Spleen (tissue), 11 donors: ENCODE measurements at regions not wholly inside any gene's neighbourhood (a gene's known extent, or its start where the extent isn't known, plus 50 kb on each side); places are given as distances from the start of the nearest gene placed in this dataset.

Experiments used
- DNase-seq: peaks from one replicate; pipeline ENCODE4 v3.0.0-alpha.2; 2020
- H3K27ac ChIP-seq, 8 donors: fragments of 200-600 bp; sonication (generic) in 7 of 8; 1 replicate in 4 of 8; 2 replicates in 4 of 8; pipeline versions ENCODE4 v1.5.0 to v1.8.0; 2016 to 2021; ENCODE audit warnings: inconsistent platforms in 4 of 8, mild to moderate bottlenecking in 4 of 8, moderate library complexity in 1 of 8
- H3K27me3 ChIP-seq, 7 donors: fragments of 200-600 bp; sonication (generic) in 6 of 7; replicated peaks in 1 of 7; 1 replicate in 4 of 7; 2 replicates in 3 of 7; pipeline versions ENCODE4 v1.5.0 to v1.8.0; 2016 to 2021; ENCODE audit warnings: inconsistent platforms in 3 of 7, mild to moderate bottlenecking in 1 of 7
- H3K36me3 ChIP-seq, 6 donors: fragments of 200-600 bp; sonication (generic) in 5 of 6; 1 replicate in 4 of 6; 2 replicates in 2 of 6; pipeline versions ENCODE4 v1.5.0 to v1.8.0; 2016 to 2021; ENCODE audit warnings: inconsistent platforms in 2 of 6
- H3K4me1 ChIP-seq, 6 donors: fragments of 200-600 bp; sonication (generic) in 5 of 6; 1 replicate in 3 of 6; 2 replicates in 3 of 6; pipeline versions ENCODE4 v1.5.0 to v1.8.0; 2016 to 2021; ENCODE audit warnings: inconsistent platforms in 3 of 6
- H3K4me3 ChIP-seq, 8 donors: fragments of 200-600 bp; sonication (generic) in 7 of 8; 1 replicate in 4 of 8; 2 replicates in 4 of 8; pipeline versions ENCODE4 v1.5.0 to v1.8.0; 2016 to 2021; ENCODE audit warnings: inconsistent platforms in 4 of 8, mild to moderate bottlenecking in 4 of 8, moderate library complexity in 2 of 8
- H3K9me3 ChIP-seq, 8 donors: fragments of 200-600 bp; sonication (generic) in 7 of 8; 1 replicate in 4 of 8; 2 replicates in 4 of 8; pipeline versions ENCODE4 v1.5.0 to v1.8.0; 2016 to 2021; ENCODE audit warnings: inconsistent platforms in 4 of 8
- CTCF ChIP-seq, 11 experiments: fragments of 200-600 bp in 7 of 11; fragments of 450-650 bp in 4 of 11; sonication (generic) in 4 of 11; IDR thresholded peaks in 8 of 11; conservative IDR thresholded peaks in 3 of 11; 1 replicate in 7 of 11; 2 replicates in 4 of 11; pipeline versions ENCODE4 v1.4.0 to v1.8.0; 2016 to 2021; ENCODE audit warnings: antibody characterized with exemption in 11 of 11, inconsistent platforms in 4 of 11, mild to moderate bottlenecking in 1 of 11
- POLR2A ChIP-seq, 3 donors: fragments of 450-650 bp; IDR thresholded peaks; one replicate each; pipeline ENCODE4 v1.5.1; 2017; ENCODE audit warnings: antibody characterized with exemption in 3 of 3, mild to moderate bottlenecking in 1 of 3
- POLR2AphosphoS5 ChIP-seq, 3 donors: sonication (generic); formaldehyde crosslinking; IDR thresholded peaks; one replicate each; pipeline ENCODE4 v1.5.1; 2017; ENCODE audit warnings: antibody characterized with exemption in 3 of 3
- WGBS, 5 donors: extraction: QIAGEN DNeasy Blood & Tissue Kit in 3 of 5; methylation state at CpG; one replicate each; pipeline versions ENCODE4 v1.1.5 to v1.1.7; 2013 to 2018; 5-methylcytosine and 5-hydroxymethylcytosine counted together
- intact Hi-C: fragments of 100-400 bp; cut with DNase I; formaldehyde crosslinking; loops from one replicate; pipeline ENCODE4 v1.15.0; 2023; ENCODE audit warnings: low total_unique reads
- donor health status: healthy with polysubstance abuse.
- donor health status: DM: no; HTN: no; CAD: no; lungs with moderate emphysema.
- donor health status: DM: no; HTN: no; CAD: no.
- donor health status: Bipolar disorder and iron deficiency.
- donor health status: healthy.
- donor health status: DM: no; HTN: no; CAD: no.
- donor health status: DM: yes; HTN: yes; CAD: no.

DNA sequence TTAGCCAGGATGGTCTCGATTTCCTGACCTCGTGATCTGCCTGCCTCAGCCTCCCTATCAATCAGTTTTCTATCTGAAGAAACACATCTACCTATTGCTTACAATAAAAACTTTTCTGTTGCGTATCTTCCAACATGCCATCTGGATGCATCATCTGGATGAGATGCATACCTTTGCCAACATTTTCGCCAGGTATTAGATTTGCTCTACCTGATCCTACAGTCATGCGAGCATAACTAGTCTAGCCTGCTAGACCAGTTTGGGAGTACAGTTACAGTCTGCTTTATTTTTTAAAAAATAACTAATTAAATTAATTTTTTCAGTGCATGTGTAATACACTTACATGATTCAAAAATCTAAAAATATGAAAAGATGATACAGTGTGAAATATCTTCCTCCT is 334.0 kb upstream of the MEX3C start:
- Histone ChIP-seq H3K4me3 (no peak overlapping the region), H3K36me3 (no peaks in the 10 kb centered on the region), H3K4me1 (no peaks in the 10 kb centered on the region), H3K27me3 (no peaks in the 10 kb centered on the region), H3K9me3 (no peaks in the 10 kb centered on the region), H3K27ac (no peak overlapping the region)
- DNase-seq: no peak
- 90 to 95% (median 94%) methylated on average over 5 of the region's 5 CpGs for WGBS, 5 donors
- no peak for TF ChIP-seq POLR2AphosphoS5 (IDR thresholded peaks at IDR 0.05)
- TF ChIP-seq CTCF (IDR thresholded peaks at IDR 0.05 in 8 of 11, conservative IDR thresholded peaks at IDR 0.05 in 3 of 11): no peak
- TF ChIP-seq POLR2A (IDR thresholded peaks at IDR 0.05): no peak
- intact Hi-C loops: no loop called here

- no peaks in the 10 kb centered on the region for H3K27me3 ChIP-seq
- H3K9me3 ChIP-seq: no peaks in the 10 kb centered on the region
- no peak overlapping the region for H3K27ac ChIP-seq
- no peaks in the 10 kb centered on the region for H3K36me3 ChIP-seq
- 10 to 22% (median 15%) methylated on average over 6 of the region's 6 CpGs for WGBS, 5 donors
- DNase-seq: peak; percentile 74
- TF ChIP-seq POLR2AphosphoS5 (IDR thresholded peaks at IDR 0.05) (peak in 1 of 3 donors; percentile 39), CTCF (IDR thresholded peaks at IDR 0.05 in 8 of 11, conservative IDR thresholded peaks at IDR 0.05 in 3 of 11) (peak in 2 of 11 experiments; percentile 13 to 23), POLR2A (IDR thresholded peaks at IDR 0.05) (no peak)
- H3K4me3 ChIP-seq: no peak overlapping the region
- peaks cover 0 to 8% (median 2%) of the 10 kb centered on the region in 6 donors for H3K4me1 ChIP-seq
- intact Hi-C loops: no loop called here
Observed at GRCh38 chr18:51537487-51537886, 340.0 kb upstream of the MEX3C start.

GRCh38 chr18:51540562-51540961 is 343.1 kb upstream of the MEX3C start:
- WGBS, 5 donors: 93 to 100% (median 94%) methylated on average over 1 of the region's 1 CpG
- Histone ChIP-seq H3K4me1 (peaks cover 0 to 8% (median 2%) of the 10 kb centered on the region in 6 donors), H3K27ac (no peak overlapping the region), H3K4me3 (no peak overlapping the region), H3K27me3 (no peaks in the 10 kb centered on the region), H3K36me3 (no peaks in the 10 kb centered on the region), H3K9me3 (no peaks in the 10 kb centered on the region)
- no peak for DNase-seq
- intact Hi-C loops: no loop called here
- no peak for TF ChIP-seq POLR2AphosphoS5 (IDR thresholded peaks at IDR 0.05)
- TF ChIP-seq CTCF (IDR thresholded peaks at IDR 0.05 in 8 of 11, conservative IDR thresholded peaks at IDR 0.05 in 3 of 11): no peak
- no peak for TF ChIP-seq POLR2A (IDR thresholded peaks at IDR 0.05)

GRCh38 chr18:51541230-51541629 is 343.7 kb upstream of the MEX3C start:
- Histone ChIP-seq H3K36me3 (no peaks in the 10 kb centered on the region), H3K27ac (no peak overlapping the region), H3K4me3 (no peak overlapping the region), H3K4me1 (peaks cover 0 to 8% (median 2%) of the 10 kb centered on the region in 6 donors), H3K27me3 (no peaks in the 10 kb centered on the region), H3K9me3 (no peaks in the 10 kb centered on the region)
- TF ChIP-seq CTCF (IDR thresholded peaks at IDR 0.05 in 8 of 11, conservative IDR thresholded peaks at IDR 0.05 in 3 of 11) (no peak), POLR2AphosphoS5 (IDR thresholded peaks at IDR 0.05) (no peak), POLR2A (IDR thresholded peaks at IDR 0.05) (no peak)
- DNase-seq: no peak
- intact Hi-C loops: no loop called here
